GM12878 (cell line): ENCODE measurements at regions not wholly inside any gene's neighbourhood (a gene's known extent, or its start where the extent isn't known, plus 50 kb on each side); places are given as distances from the start of the nearest gene placed in this dataset.

Experiments used
- ATAC-seq: fragments of 200-7000 bp; cut with Tn5 transposase; 3 replicates; pipeline ENCODE4 v1.9.1; 2020; ENCODE audit warnings: mild to moderate bottlenecking, moderate library complexity
- BruUV-seq: library from RNA; stranded (reverse); fragments of 400-500 nt; replicated peaks from 2 replicates; lab custom pipeline; 2021; lab: Mats Ljungman, UMichigan
- CTCF ChIA-PET: fragments of 300-600 bp; sonication (Branson Sonifier 250); formaldehyde crosslinking; extraction: SDS; loops from one replicate; lab custom pipeline; 2021; ENCODE audit warnings: inconsistent platforms; lab: Yijun Ruan, JAX
- POLR2A ChIA-PET: fragments of 350-600 bp; formaldehyde crosslinking; extraction: SDS; loops from one replicate; lab custom pipeline; 2021; ENCODE audit warnings: inconsistent platforms; lab: Charles Lee
- RAD21 ChIA-PET: fragments of 300-600 bp; sonication (Branson Sonifier 250); formaldehyde crosslinking; loops from one replicate; lab custom pipeline; 2023; ENCODE audit warnings: antibody characterized with exemption; ENCODE audit not compliant: unreplicated experiment; lab: Charles Lee
- SMC1A ChIA-PET: fragments of 300-600 bp; sonication (Branson Sonifier 250); formaldehyde crosslinking; loops from one replicate; lab custom pipeline; 2023; ENCODE audit not compliant: unreplicated experiment, uncharacterized antibody; lab: Charles Lee
- DNase-seq: peaks from one replicate; pipeline ENCODE4 v3.0.0-alpha.2; 2011; ENCODE audit warnings: low read depth, low spot score
- FAIRE-seq: peaks from 3 replicates; lab custom pipeline; 2011; peaks lifted over from hg19 to GRCh38; lab: Jason Lieb, UNC
- H2AFZ ChIP-seq: 2 replicates; pipeline ENCODE4 v1.6.0; 2011; ENCODE audit warnings: low read depth, low read length, control low read depth; ENCODE audit not compliant: control insufficient read depth
- H3K27ac ChIP-seq: 2 replicates; pipeline ENCODE4 v1.5.1; 2011; ENCODE audit warnings: control low read depth; ENCODE audit not compliant: control insufficient read depth, insufficient read depth
- H3K27me3 ChIP-seq, 2 experiments: replicated peaks in 1 of 2; 2 replicates each; pipeline versions ENCODE4 v1.6.0 to v1.6.1; 2011; ENCODE audit warnings: low read length in 1 of 2; ENCODE audit not compliant: control insufficient read depth in 2 of 2, insufficient read depth in 2 of 2
- H3K36me3 ChIP-seq, 2 experiments: 2 replicates each; pipeline ENCODE4 v1.5.1; 2011; ENCODE audit warnings: low read length in 1 of 2; ENCODE audit not compliant: control insufficient read depth in 2 of 2, insufficient read depth in 2 of 2
- H3K4me1 ChIP-seq: 2 replicates; pipeline ENCODE4 v1.6.1; 2011; ENCODE audit warnings: mild to moderate bottlenecking, low read length, moderate library complexity, mixed read lengths; ENCODE audit not compliant: control insufficient read depth, insufficient read depth
- H3K4me2 ChIP-seq: 2 replicates; pipeline ENCODE4 v1.6.0; 2011; ENCODE audit warnings: control low read depth; ENCODE audit not compliant: control insufficient read depth, insufficient read depth
- H3K4me3 ChIP-seq: fragments of 200-600 bp; sonication (generic); 2 replicates; pipeline ENCODE4 v1.5.1; 2016
- H3K79me2 ChIP-seq: 2 replicates; pipeline ENCODE4 v1.6.0; 2011; ENCODE audit warnings: low read length; ENCODE audit not compliant: control insufficient read depth, insufficient read depth
- H3K9ac ChIP-seq: 2 replicates; pipeline ENCODE4 v1.8.0; 2011; ENCODE audit warnings: low read length, control low read depth, mixed read lengths; ENCODE audit not compliant: control insufficient read depth, insufficient read depth
- H3K9me3 ChIP-seq: replicated peaks from 3 replicates; pipeline ENCODE4 v1.5.1; 2011; ENCODE audit warnings: mild to moderate bottlenecking, low read length; ENCODE audit not compliant: control insufficient read depth, insufficient read depth
- H4K20me1 ChIP-seq: 2 replicates; pipeline ENCODE4 v1.6.0; 2011; ENCODE audit not compliant: control insufficient read depth, insufficient read depth
- ATF3 ChIP-seq: IDR thresholded peaks from 2 replicates; pipeline ENCODE4 v1.6.1; 2011; ENCODE audit warnings: low read depth, mild to moderate bottlenecking, low read length, moderate library complexity, borderline replicate concordance; ENCODE audit errors: extremely low read depth
- BMI1 ChIP-seq: fragments of 450-650 bp; IDR thresholded peaks from 2 replicates; pipeline ENCODE4 v1.6.1; 2016; ENCODE audit warnings: mild to moderate bottlenecking, moderate library complexity, borderline replicate concordance
- ELK1 ChIP-seq: IDR thresholded peaks from 2 replicates; pipeline ENCODE4 v1.6.1; 2012; ENCODE audit warnings: low read depth, low read length, improper control_type of control experiment
- GABPA ChIP-seq: IDR thresholded peaks from 2 replicates; pipeline ENCODE4 v1.6.1; 2014; ENCODE audit warnings: antibody characterized with exemption, low read depth, mild to moderate bottlenecking, inconsistent platforms
- HDGF ChIP-seq: fragments of 450-650 bp; IDR thresholded peaks from 2 replicates; pipeline ENCODE4 v1.6.1; 2016; ENCODE audit warnings: antibody characterized with exemption
- IRF4 ChIP-seq: IDR thresholded peaks from 2 replicates; pipeline ENCODE4 v1.6.1; 2011; ENCODE audit warnings: low read depth, low read length
- RAD21 ChIP-seq: IDR thresholded peaks from 2 replicates; pipeline ENCODE4 v1.6.1; 2011; ENCODE audit warnings: mild to moderate bottlenecking, low read depth, low read length, moderate library complexity; ENCODE audit not compliant: insufficient read depth
- RB1 ChIP-seq: fragments of 450-650 bp; formaldehyde crosslinking; IDR thresholded peaks from 2 replicates; pipeline ENCODE4 v1.6.1; 2017; ENCODE audit warnings: mild to moderate bottlenecking, borderline replicate concordance
- TCF7 ChIP-seq: IDR thresholded peaks from 2 replicates; pipeline ENCODE4 v1.6.1; 2014; ENCODE audit warnings: antibody characterized with exemption, borderline replicate concordance
- ZZZ3 ChIP-seq: IDR thresholded peaks from 2 replicates; pipeline ENCODE4 v1.6.1; 2011; ENCODE audit warnings: low read depth; ENCODE audit not compliant: control insufficient read depth, insufficient read length
- WGBS: methylation state at CpG from one replicate; pipeline ENCODE4 v1.1.6; 2016; ENCODE audit warnings: low lambda C conversion rate; ENCODE audit not compliant: insufficient replicate concordance, insufficient coverage; ENCODE audit errors: missing lambda C conversion rate; 5-methylcytosine and 5-hydroxymethylcytosine counted together
- in situ Hi-C: fragments of 300-500 bp; cut with MboI; formaldehyde crosslinking; loops from 9 replicates; pipeline ENCODE4 v1.14.3; 2018; ENCODE audit warnings: mixed read lengths
- intact Hi-C: fragments of 100-400 bp; cut with micrococcal nuclease; formaldehyde crosslinking; loops from one replicate; pipeline ENCODE4 v1.14.2; 2022; ENCODE audit not compliant: unreplicated experiment

GRCh38 chr12:131280426-131280825, 326.7 kb downstream of the ADGRD1 start:
- Histone ChIP-seq H3K27me3 (no peaks in the 10 kb centered on the region; a peak in 1 of 4 replicates), H3K36me3 (no peaks in the 10 kb centered on the region), H3K9ac (no peak overlapping the region), H3K27ac (no peak overlapping the region), H3K4me1 (no peaks in the 10 kb centered on the region), H3K79me2 (no peaks in the 10 kb centered on the region), H2AFZ (no peak overlapping the region), H3K4me3 (no peak overlapping the region), H3K9me3 (no peaks in the 10 kb centered on the region), H3K4me2 (no peak overlapping the region), H4K20me1 (no peaks in the 10 kb centered on the region)
- TF ChIP-seq RAD21 (no peak), TCF7 (no peak), ELK1 (no peak), GABPA (no peak), ZZZ3 (no peak), RB1 (no peak), BMI1 (no peak), IRF4 (no peak), ATF3 (no peak), HDGF (no peak)
- intact Hi-C loops (no loop called here), in situ Hi-C loops (no loop called here)
- ATAC-seq (no peak), DNase-seq (no peak), FAIRE-seq (no peak)
- RAD21 ChIA-PET: no interaction called here
- no TSS peak for BruUV-seq
- POLR2A ChIA-PET: no interaction called here
- SMC1A ChIA-PET: no interaction called here
- WGBS: 26% methylated on average over 9 of the region's 9 CpGs
- CTCF ChIA-PET: no interaction called here
